ENCODE measurements at regions not wholly inside any gene's neighbourhood (a gene's known extent, or its start where the extent isn't known, plus 50 kb on each side); places are given as distances from the start of the nearest gene placed in this dataset.

DNA sequence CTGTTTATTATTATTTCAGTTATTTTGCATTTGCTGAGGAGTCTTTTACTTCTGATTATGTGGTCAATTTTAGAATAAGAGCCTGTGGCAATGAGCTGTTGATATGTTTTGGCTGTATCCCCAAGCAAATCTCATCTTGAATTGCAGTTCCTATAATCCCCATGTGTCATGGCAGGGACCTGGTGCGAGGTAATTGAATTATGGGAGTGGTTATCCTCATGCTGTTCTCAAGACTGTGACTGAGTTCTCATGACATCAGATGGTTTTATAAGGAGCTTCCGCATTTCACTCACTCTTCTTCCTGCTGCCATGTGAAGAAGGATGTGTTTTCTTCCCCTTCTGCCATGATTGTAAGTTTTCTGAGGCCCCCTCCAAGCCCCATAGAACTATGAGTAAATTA, 114.9 kb upstream of the SLCO6A1 start:
- no peak for TF ChIP-seq EZH2phosphoT487 (IDR thresholded peaks at IDR 0.05; ENCODE audit: low read length)
- no peak for TF ChIP-seq EZH2 (optimal IDR thresholded peaks at IDR 0.05; ENCODE audit: low read depth, low read length)
- no peak for TF ChIP-seq CTCF (IDR thresholded peaks at IDR 0.05; ENCODE audit: low read length)
- H2AFZ ChIP-seq (ENCODE audit: low read length) = no peak overlapping the region
- H3K9me2 ChIP-seq (replicated peaks; ENCODE audit: insufficient read depth, low read length) = no peaks in the 10 kb centered on the region
- H3K4me2 ChIP-seq (ENCODE audit: low read depth, low read length) = no peak overlapping the region
- H3F3A ChIP-seq (ENCODE audit: insufficient read depth, low read length) = no peaks in the 10 kb centered on the region
- no peaks in the 10 kb centered on the region for H3K36me3 ChIP-seq (replicated peaks; ENCODE audit: insufficient read depth, low read length)
- no peak for DNase-seq
- H3K4me1 ChIP-seq (ENCODE audit: low read length) = no peaks in the 10 kb centered on the region
- H3K27me3 ChIP-seq (replicated peaks; ENCODE audit: insufficient read depth, low read length) = no peaks in the 10 kb centered on the region
- no peaks in the 10 kb centered on the region for H4K20me1 ChIP-seq (ENCODE audit: insufficient read depth, low read length)
- H3K9me3 ChIP-seq (replicated peaks; ENCODE audit: insufficient read depth, low read length) = no peaks in the 10 kb centered on the region
- no peaks in the 10 kb centered on the region for H3K79me2 ChIP-seq (ENCODE audit: low read length)
- H3K9ac ChIP-seq (ENCODE audit: low read length) = no peak overlapping the region
- no peak overlapping the region for H3K27ac ChIP-seq (ENCODE audit: low read length)
- no peak overlapping the region for H3K4me3 ChIP-seq (ENCODE audit: low read length)

DNA sequence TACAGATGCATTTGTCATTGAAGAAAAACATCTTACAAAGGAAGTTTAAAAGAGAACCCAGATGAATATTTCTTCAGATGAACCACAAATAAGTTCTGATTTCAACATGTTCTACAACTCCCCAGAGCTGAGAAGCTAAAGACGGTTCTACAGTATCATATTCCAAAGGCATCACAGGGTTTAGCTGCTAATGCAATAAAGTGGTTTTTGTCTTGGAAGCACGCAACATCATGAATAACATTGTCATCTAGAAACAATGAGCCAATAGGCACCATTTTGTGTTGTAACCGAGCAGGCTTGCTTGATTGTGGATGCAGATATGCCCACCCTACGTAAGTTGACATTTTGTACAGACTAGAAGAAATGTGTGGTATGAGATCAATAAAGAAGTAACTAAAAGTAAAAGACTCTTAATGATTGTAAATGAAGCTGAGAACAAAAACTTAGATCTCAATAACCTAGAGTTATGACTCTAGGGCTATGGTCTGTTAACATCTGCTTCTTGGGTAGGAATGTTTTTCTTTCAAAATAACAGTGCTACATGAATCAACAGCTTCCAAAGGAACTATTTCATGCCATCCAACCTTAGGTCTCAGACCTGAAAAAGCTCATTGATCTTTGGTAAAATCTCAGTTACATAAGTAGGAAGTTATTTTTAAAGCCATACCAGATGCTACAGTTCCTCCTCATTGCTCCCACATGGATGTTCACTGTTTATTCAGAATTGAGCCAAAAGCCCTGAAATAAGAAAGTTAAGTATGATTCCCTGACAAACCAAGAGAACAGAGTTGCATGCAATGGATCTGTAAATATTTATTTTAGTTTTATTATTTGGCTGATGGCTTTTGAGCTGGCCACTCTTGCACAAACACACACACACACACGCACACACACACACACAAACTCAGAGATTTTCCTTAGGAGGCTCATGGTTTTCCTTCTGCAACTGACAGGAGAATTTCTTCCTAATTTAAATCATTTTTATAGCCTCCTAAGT, 118.7 kb upstream of the SLCO6A1 start:
- no peaks in the 10 kb centered on the region for H3K9me2 ChIP-seq (replicated peaks; ENCODE audit: insufficient read depth, low read length)
- no peaks in the 10 kb centered on the region for H3K36me3 ChIP-seq (replicated peaks; ENCODE audit: insufficient read depth, low read length)
- H3F3A ChIP-seq (ENCODE audit: insufficient read depth, low read length) = no peaks in the 10 kb centered on the region
- no peaks in the 10 kb centered on the region for H3K27me3 ChIP-seq (replicated peaks; ENCODE audit: insufficient read depth, low read length)
- no peak for DNase-seq
- TF ChIP-seq EZH2 (optimal IDR thresholded peaks at IDR 0.05; ENCODE audit: low read depth, low read length) = no peak
- no peak for TF ChIP-seq EZH2phosphoT487 (IDR thresholded peaks at IDR 0.05; ENCODE audit: low read length)
- TF ChIP-seq CTCF (IDR thresholded peaks at IDR 0.05; ENCODE audit: low read length) = no peak
- no peaks in the 10 kb centered on the region for H4K20me1 ChIP-seq (ENCODE audit: insufficient read depth, low read length)
- H3K4me3 ChIP-seq (ENCODE audit: low read length) = no peak overlapping the region
- no peaks in the 10 kb centered on the region for H3K4me1 ChIP-seq (ENCODE audit: low read length)
- no peak overlapping the region for H3K9ac ChIP-seq (ENCODE audit: low read length)
- H3K4me2 ChIP-seq (ENCODE audit: low read depth, low read length) = no peak overlapping the region
- H3K9me3 ChIP-seq (replicated peaks; ENCODE audit: insufficient read depth, low read length) = no peaks in the 10 kb centered on the region
- no peaks in the 10 kb centered on the region for H3K79me2 ChIP-seq (ENCODE audit: low read length)
- H2AFZ ChIP-seq (ENCODE audit: low read length) = no peak overlapping the region
- H3K27ac ChIP-seq (ENCODE audit: low read length) = no peak overlapping the region

DNA sequence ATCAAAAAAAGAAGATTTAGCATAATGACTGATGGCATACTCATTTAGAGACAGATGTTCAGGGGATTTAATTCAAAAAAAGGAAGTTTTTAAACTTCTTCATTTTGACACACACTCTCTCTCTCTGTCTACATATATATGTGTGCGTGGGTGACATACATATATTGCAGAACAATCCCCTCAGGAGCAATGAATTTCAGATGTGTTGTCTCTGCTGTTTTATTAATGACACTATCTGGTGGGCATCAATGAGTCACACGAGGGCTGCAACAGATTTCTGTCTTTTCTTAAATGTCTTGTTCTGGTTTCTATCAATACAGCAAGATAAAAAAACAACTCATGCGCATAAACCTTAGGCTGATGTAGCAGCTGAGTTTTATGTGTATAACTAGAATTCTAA, 123.5 kb upstream of the SLCO6A1 start:
- no peak overlapping the region for H3K9ac ChIP-seq (ENCODE audit: low read length)
- H3K27me3 ChIP-seq (replicated peaks; ENCODE audit: insufficient read depth, low read length) = no peaks in the 10 kb centered on the region
- H2AFZ ChIP-seq (ENCODE audit: low read length) = no peak overlapping the region
- no peaks in the 10 kb centered on the region for H3K4me1 ChIP-seq (ENCODE audit: low read length)
- no peak for TF ChIP-seq EZH2phosphoT487 (IDR thresholded peaks at IDR 0.05; ENCODE audit: low read length)
- no peak for TF ChIP-seq EZH2 (optimal IDR thresholded peaks at IDR 0.05; ENCODE audit: low read depth, low read length)
- TF ChIP-seq CTCF (IDR thresholded peaks at IDR 0.05; ENCODE audit: low read length) = no peak
- H4K20me1 ChIP-seq (ENCODE audit: insufficient read depth, low read length) = no peaks in the 10 kb centered on the region
- no peak overlapping the region for H3K4me2 ChIP-seq (ENCODE audit: low read depth, low read length)
- H3K27ac ChIP-seq (ENCODE audit: low read length) = no peak overlapping the region
- no peaks in the 10 kb centered on the region for H3K36me3 ChIP-seq (replicated peaks; ENCODE audit: insufficient read depth, low read length)
- no peaks in the 10 kb centered on the region for H3K79me2 ChIP-seq (ENCODE audit: low read length)
- no peak for DNase-seq
- H3F3A ChIP-seq (ENCODE audit: insufficient read depth, low read length) = no peaks in the 10 kb centered on the region
- no peaks in the 10 kb centered on the region for H3K9me2 ChIP-seq (replicated peaks; ENCODE audit: insufficient read depth, low read length)
- H3K9me3 ChIP-seq (replicated peaks; ENCODE audit: insufficient read depth, low read length) = no peaks in the 10 kb centered on the region
- no peak overlapping the region for H3K4me3 ChIP-seq (ENCODE audit: low read length)

All from MM.1S (cell line).